Nephron (organoid): ENCODE measurements at regions not wholly inside any gene's neighbourhood (a gene's known extent, or its start where the extent isn't known, plus 50 kb on each side); places are given as distances from the start of the nearest gene placed in this dataset.

Source experiments
- H3K27ac Mint-ChIP-seq, 3 experiments: 2 replicates each; pipeline ENCODE4 v1.8.0; 2020; ENCODE audit warnings: mixed read lengths in 3 of 3, mild to moderate bottlenecking in 2 of 3, moderate library complexity in 1 of 3
- H3K27me3 Mint-ChIP-seq: 2 replicates; pipeline ENCODE4 v1.8.0; 2021; ENCODE audit warnings: low read depth, mild to moderate bottlenecking, moderate library complexity, mixed read lengths
- H3K36me3 Mint-ChIP-seq: 2 replicates; pipeline ENCODE4 v1.8.0; 2020; ENCODE audit warnings: low read depth, mixed read lengths
- H3K4me1 Mint-ChIP-seq: 2 replicates; pipeline ENCODE4 v1.8.0; 2020; ENCODE audit warnings: mixed read lengths
- H3K4me3 Mint-ChIP-seq, 3 experiments: 2 replicates each; pipeline ENCODE4 v1.8.0; 2020; ENCODE audit warnings: mild to moderate bottlenecking in 3 of 3, mixed read lengths in 3 of 3, moderate library complexity in 2 of 3
- H3K9me3 Mint-ChIP-seq: 2 replicates; pipeline ENCODE4 v1.8.0; 2020; ENCODE audit warnings: mixed read lengths
- TF ChIP-seq, protein P1 (sequence below), 3 experiments: fragments of 200-600 bp; sonication (generic); IDR thresholded peaks; one replicate each; pipeline ENCODE4 v1.5.0; 2021; ENCODE audit warnings: antibody characterized with exemption in 3 of 3; ENCODE audit not compliant: unreplicated experiment in 3 of 3

DNA sequence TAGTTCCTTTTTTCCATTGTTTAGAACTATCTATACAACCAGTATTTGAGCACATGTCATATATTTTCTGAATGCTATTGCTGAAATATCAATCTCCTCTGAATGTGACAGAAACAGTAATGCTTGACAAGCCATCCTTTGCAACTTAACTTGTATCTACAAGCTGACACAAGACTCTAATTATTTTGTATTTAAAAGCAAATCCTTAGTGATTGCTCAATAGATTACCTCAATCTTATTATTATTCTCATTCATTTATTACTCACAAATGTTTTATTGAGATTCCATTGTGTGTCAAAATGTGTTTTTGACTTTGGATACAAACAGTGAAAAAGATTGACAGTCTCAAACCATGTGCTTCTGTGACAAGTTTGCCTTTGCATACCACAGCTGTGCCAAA is 787.8 kb upstream of the PRR20A start:
- no peaks in the 10 kb centered on the region for H3K36me3 Mint-ChIP-seq
- no peaks in the 10 kb centered on the region for H3K9me3 Mint-ChIP-seq
- no peaks in the 10 kb centered on the region for H3K27me3 Mint-ChIP-seq
- no peak overlapping the region for H3K27ac Mint-ChIP-seq
- TF ChIP-seq, protein P1, sequence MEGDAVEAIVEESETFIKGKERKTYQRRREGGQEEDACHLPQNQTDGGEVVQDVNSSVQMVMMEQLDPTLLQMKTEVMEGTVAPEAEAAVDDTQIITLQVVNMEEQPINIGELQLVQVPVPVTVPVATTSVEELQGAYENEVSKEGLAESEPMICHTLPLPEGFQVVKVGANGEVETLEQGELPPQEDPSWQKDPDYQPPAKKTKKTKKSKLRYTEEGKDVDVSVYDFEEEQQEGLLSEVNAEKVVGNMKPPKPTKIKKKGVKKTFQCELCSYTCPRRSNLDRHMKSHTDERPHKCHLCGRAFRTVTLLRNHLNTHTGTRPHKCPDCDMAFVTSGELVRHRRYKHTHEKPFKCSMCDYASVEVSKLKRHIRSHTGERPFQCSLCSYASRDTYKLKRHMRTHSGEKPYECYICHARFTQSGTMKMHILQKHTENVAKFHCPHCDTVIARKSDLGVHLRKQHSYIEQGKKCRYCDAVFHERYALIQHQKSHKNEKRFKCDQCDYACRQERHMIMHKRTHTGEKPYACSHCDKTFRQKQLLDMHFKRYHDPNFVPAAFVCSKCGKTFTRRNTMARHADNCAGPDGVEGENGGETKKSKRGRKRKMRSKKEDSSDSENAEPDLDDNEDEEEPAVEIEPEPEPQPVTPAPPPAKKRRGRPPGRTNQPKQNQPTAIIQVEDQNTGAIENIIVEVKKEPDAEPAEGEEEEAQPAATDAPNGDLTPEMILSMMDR (IDR thresholded peaks at IDR 0.05; ENCODE audit: unreplicated experiment in 3 of 3), result no peak
- no peaks in the 10 kb centered on the region for H3K4me1 Mint-ChIP-seq
- no peak overlapping the region for H3K4me3 Mint-ChIP-seq

DNA sequence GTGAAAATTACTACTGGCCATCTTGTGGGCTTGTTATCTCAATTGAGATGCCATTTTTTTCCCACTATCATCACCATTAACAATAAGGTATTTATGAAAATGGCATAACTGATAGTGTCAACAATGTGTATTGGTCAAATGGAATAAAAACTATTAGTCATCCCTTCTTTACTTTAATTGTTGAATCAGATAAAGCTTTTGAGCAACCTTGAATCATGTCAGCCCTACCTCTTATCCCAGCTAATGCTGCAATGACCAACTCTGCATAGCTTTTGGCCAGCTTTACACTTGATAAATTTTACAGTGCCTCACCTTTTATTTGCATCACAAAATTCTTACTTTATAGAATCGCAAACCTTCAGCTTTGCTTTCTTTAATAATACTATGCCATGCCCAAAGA is 784.0 kb upstream of the PRR20A start:
- Mint-ChIP-seq H3K4me1 (no peaks in the 10 kb centered on the region), H3K36me3 (no peaks in the 10 kb centered on the region), H3K27ac (no peak overlapping the region), H3K9me3 (no peaks in the 10 kb centered on the region), H3K27me3 (no peaks in the 10 kb centered on the region), H3K4me3 (no peak overlapping the region)
- TF ChIP-seq, protein P1 (IDR thresholded peaks at IDR 0.05; ENCODE audit: unreplicated experiment in 3 of 3), result no peak

DNA sequence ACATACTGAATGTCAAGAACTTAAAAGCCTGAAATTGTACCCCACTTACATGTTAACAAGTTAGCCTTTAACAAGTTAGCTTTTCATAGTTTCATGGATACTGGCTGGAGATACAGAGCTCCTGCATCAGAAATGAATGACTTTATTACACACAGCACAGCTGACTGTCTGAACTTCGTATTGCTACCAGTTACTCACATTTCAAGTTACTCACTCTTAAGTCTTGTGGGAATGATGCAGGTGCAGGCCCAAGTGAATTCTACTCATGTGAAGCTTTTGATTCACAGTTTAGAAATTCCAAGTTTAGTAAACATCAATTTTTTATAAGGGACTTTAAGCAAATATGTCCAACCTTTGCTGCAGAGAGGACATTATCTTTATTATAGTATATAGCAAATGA is 762.2 kb upstream of the PRR20A start:
- peaks cover 3% of the 10 kb centered on the region for H3K27me3 Mint-ChIP-seq
- H3K4me3 Mint-ChIP-seq, result no peak overlapping the region
- no peak overlapping the region for H3K27ac Mint-ChIP-seq
- H3K36me3 Mint-ChIP-seq, result peaks cover 4% of the 10 kb centered on the region
- H3K4me1 Mint-ChIP-seq, result no peaks in the 10 kb centered on the region
- peaks cover 9% of the 10 kb centered on the region for H3K9me3 Mint-ChIP-seq
- TF ChIP-seq, protein P1 (IDR thresholded peaks at IDR 0.05; ENCODE audit: unreplicated experiment in 3 of 3), result no peak

DNA sequence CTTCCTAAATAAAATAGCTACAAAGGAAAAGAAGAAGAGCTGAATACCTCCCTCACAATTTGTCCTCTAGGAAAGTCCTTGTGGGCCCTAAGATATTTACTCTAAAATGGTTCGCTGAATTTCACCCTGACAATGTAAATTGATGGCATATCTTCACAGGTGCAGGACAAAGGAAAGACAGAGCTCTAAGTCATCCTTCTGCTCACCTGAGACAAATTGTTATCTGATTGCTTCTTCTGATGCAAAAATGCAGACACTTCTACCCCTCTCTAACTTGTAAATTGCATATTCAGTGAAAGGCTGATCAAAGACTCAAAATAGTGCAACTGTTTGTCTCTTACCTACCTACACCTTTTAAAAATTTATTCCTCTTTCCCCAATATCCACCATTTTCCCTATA is 747.2 kb upstream of the PRR20A start:
- Mint-ChIP-seq H3K4me1 (no peaks in the 10 kb centered on the region), H3K27me3 (no peaks in the 10 kb centered on the region), H3K9me3 (peaks cover 9% of the 10 kb centered on the region), H3K27ac (no peak overlapping the region), H3K4me3 (no peak overlapping the region), H3K36me3 (no peaks in the 10 kb centered on the region)
- TF ChIP-seq, protein P1 (IDR thresholded peaks at IDR 0.05; ENCODE audit: unreplicated experiment in 3 of 3), result no peak

DNA sequence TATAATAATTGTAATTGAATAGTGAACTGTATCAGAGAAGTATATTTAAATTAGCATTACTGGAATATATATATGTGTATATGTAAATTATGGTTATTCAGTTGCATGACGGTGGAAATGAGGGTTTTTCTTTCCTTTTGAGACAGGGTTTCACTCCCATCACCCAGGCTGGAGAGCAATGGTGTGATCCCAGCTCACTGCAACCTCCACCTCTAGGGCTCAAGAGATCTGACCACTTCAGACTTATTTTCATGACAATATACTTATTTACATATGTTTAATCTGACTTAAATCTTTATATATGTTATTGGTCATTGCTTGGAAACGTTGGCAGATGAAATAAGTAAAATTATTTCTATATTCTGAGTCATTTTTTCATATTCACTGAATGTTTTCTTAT is 744.4 kb upstream of the PRR20A start:
- no peak overlapping the region for H3K4me3 Mint-ChIP-seq
- peaks cover 6% of the 10 kb centered on the region for H3K9me3 Mint-ChIP-seq
- H3K27ac Mint-ChIP-seq, result no peak overlapping the region
- H3K27me3 Mint-ChIP-seq, result no peaks in the 10 kb centered on the region
- TF ChIP-seq, protein P1 (IDR thresholded peaks at IDR 0.05; ENCODE audit: unreplicated experiment in 3 of 3), result no peak
- H3K4me1 Mint-ChIP-seq, result no peaks in the 10 kb centered on the region
- no peaks in the 10 kb centered on the region for H3K36me3 Mint-ChIP-seq

DNA sequence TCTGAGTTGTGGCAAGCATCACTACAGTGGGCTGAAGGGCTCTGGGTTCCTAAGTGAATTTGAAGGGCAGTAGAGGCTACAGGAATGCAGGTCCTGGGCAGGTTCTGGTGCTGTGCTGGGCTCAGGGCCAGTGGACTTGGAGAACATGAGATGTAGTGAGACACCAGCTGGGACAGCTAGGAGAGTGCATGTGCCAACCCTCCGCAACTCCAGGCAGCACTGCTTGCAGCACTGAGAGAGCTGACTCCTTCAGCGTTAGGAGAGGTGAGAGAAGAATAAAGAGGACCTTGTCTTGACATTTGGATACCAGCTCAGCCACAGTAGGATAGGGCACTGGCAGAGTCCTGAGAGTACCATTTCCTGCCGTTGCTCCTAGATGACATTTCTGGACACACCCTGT is 739.9 kb upstream of the PRR20A start:
- Mint-ChIP-seq H3K4me1 (no peaks in the 10 kb centered on the region), H3K27me3 (no peaks in the 10 kb centered on the region), H3K4me3 (no peak overlapping the region), H3K27ac (no peak overlapping the region), H3K36me3 (no peaks in the 10 kb centered on the region), H3K9me3 (no peaks in the 10 kb centered on the region)
- TF ChIP-seq, protein P1 (IDR thresholded peaks at IDR 0.05; ENCODE audit: unreplicated experiment in 3 of 3), result no peak
